Mammary epithelial cell (primary cell): ENCODE measurements at regions not wholly inside any gene's neighbourhood (a gene's known extent, or its start where the extent isn't known, plus 50 kb on each side); places are given as distances from the start of the nearest gene placed in this dataset.

Experiments
- EZH2 ChIP-seq: IDR thresholded peaks from 2 replicates; pipeline ENCODE4 v1.6.1; 2012; ENCODE audit warnings: low read length, inconsistent platforms, borderline replicate concordance
- TF ChIP-seq, protein P1 (sequence below), 2 donors: IDR thresholded peaks in 1 of 2; conservative IDR thresholded peaks in 1 of 2; 2 replicates each; pipeline ENCODE4 v1.5.1; 2011 to 2012; ENCODE audit warnings: inconsistent platforms in 2 of 2, low read length in 2 of 2, mild to moderate bottlenecking in 2 of 2, control low read depth in 1 of 2, low read depth in 1 of 2; ENCODE audit not compliant: insufficient read depth in 1 of 2; ENCODE audit errors: extremely low read depth in 1 of 2

GRCh38 chr6:144929262-144929661 lies 644.1 kb downstream of the UTRN start:
- TF ChIP-seq EZH2, result no peak
- TF ChIP-seq, protein P1, sequence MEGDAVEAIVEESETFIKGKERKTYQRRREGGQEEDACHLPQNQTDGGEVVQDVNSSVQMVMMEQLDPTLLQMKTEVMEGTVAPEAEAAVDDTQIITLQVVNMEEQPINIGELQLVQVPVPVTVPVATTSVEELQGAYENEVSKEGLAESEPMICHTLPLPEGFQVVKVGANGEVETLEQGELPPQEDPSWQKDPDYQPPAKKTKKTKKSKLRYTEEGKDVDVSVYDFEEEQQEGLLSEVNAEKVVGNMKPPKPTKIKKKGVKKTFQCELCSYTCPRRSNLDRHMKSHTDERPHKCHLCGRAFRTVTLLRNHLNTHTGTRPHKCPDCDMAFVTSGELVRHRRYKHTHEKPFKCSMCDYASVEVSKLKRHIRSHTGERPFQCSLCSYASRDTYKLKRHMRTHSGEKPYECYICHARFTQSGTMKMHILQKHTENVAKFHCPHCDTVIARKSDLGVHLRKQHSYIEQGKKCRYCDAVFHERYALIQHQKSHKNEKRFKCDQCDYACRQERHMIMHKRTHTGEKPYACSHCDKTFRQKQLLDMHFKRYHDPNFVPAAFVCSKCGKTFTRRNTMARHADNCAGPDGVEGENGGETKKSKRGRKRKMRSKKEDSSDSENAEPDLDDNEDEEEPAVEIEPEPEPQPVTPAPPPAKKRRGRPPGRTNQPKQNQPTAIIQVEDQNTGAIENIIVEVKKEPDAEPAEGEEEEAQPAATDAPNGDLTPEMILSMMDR (conservative IDR thresholded peaks at IDR 0.05 in 1 of 2, IDR thresholded peaks at IDR 0.05 in 1 of 2; ENCODE audit: extremely low read depth in 1 of 2, insufficient read depth in 1 of 2, low read depth in 1 of 2, low read length in 2 of 2), result no peak
